MM.1S (cell line): ENCODE measurements at regions not wholly inside any gene's neighbourhood (a gene's known extent, or its start where the extent isn't known, plus 50 kb on each side); places are given as distances from the start of the nearest gene placed in this dataset.

Experiments used
- DNase-seq: peaks from one replicate; pipeline ENCODE4 v3.0.0-alpha.2; 2015
- H2AFZ ChIP-seq: fragments of 300-600 bp; sonication (generic); 2 replicates; pipeline ENCODE4 v1.6.0; 2016; ENCODE audit warnings: antibody characterized with exemption, low read length
- H3F3A ChIP-seq: fragments of 300-600 bp; sonication (generic); 2 replicates; pipeline ENCODE4 v1.6.1; 2016; ENCODE audit warnings: mild to moderate bottlenecking, antibody characterized with exemption, low read length, moderate library complexity, mixed read lengths; ENCODE audit not compliant: insufficient read depth
- H3K27ac ChIP-seq: fragments of 300-600 bp; sonication (generic); 2 replicates; pipeline ENCODE4 v1.5.1; 2016; ENCODE audit warnings: mild to moderate bottlenecking, low read length
- H3K27me3 ChIP-seq: fragments of 300-600 bp; sonication (generic); replicated peaks from 2 replicates; pipeline ENCODE4 v1.6.0; 2016; ENCODE audit warnings: low read length; ENCODE audit not compliant: insufficient read depth
- H3K36me3 ChIP-seq: fragments of 300-600 bp; sonication (generic); replicated peaks from 2 replicates; pipeline ENCODE4 v1.6.1; 2016; ENCODE audit warnings: mild to moderate bottlenecking, low read length, mixed read lengths; ENCODE audit not compliant: insufficient read depth
- H3K4me1 ChIP-seq: fragments of 300-600 bp; sonication (generic); 2 replicates; pipeline ENCODE4 v1.6.1; 2016; ENCODE audit warnings: low read length, mixed read lengths
- H3K4me2 ChIP-seq: fragments of 300-600 bp; sonication (generic); 2 replicates; pipeline ENCODE4 v1.6.0; 2016; ENCODE audit warnings: low read depth, low read length
- H3K4me3 ChIP-seq: fragments of 300-600 bp; sonication (generic); 2 replicates; pipeline ENCODE4 v1.5.1; 2016; ENCODE audit warnings: low read length, mixed read lengths
- H3K79me2 ChIP-seq: fragments of 300-600 bp; sonication (generic); 2 replicates; pipeline ENCODE4 v1.6.1; 2016; ENCODE audit warnings: mixed run types, low read length, mixed read lengths
- H3K9ac ChIP-seq: fragments of 300-600 bp; sonication (generic); 2 replicates; pipeline ENCODE4 v1.6.1; 2016; ENCODE audit warnings: low read length, mixed read lengths
- H3K9me2 ChIP-seq: fragments of 300-600 bp; sonication (generic); replicated peaks from 2 replicates; pipeline ENCODE4 v1.6.1; 2016; ENCODE audit warnings: mild to moderate bottlenecking, low read length, mixed read lengths; ENCODE audit not compliant: insufficient read depth
- H3K9me3 ChIP-seq: fragments of 300-600 bp; sonication (generic); replicated peaks from 2 replicates; pipeline ENCODE4 v1.6.1; 2016; ENCODE audit warnings: mild to moderate bottlenecking, low read length, mixed read lengths; ENCODE audit not compliant: insufficient read depth
- H4K20me1 ChIP-seq: fragments of 300-600 bp; sonication (generic); 2 replicates; pipeline ENCODE4 v1.6.1; 2016; ENCODE audit warnings: mild to moderate bottlenecking, low read length, moderate library complexity, mixed read lengths; ENCODE audit not compliant: insufficient read depth
- EZH2 ChIP-seq: fragments of 300-600 bp; sonication (generic); optimal IDR thresholded peaks from 2 replicates; pipeline ENCODE3; 2017; ENCODE audit warnings: low read depth, mild to moderate bottlenecking, antibody characterized with exemption, low read length, mixed read lengths
- EZH2phosphoT487 ChIP-seq: fragments of 300-600 bp; sonication (generic); IDR thresholded peaks from 2 replicates; pipeline ENCODE4 v1.6.1; 2018; ENCODE audit warnings: antibody characterized with exemption, low read length
- TF ChIP-seq, protein P1 (sequence below): fragments of 300-600 bp; sonication (generic); IDR thresholded peaks from 2 replicates; pipeline ENCODE4 v1.5.1; 2016; ENCODE audit warnings: antibody characterized with exemption, low read length, mixed read lengths

DNA sequence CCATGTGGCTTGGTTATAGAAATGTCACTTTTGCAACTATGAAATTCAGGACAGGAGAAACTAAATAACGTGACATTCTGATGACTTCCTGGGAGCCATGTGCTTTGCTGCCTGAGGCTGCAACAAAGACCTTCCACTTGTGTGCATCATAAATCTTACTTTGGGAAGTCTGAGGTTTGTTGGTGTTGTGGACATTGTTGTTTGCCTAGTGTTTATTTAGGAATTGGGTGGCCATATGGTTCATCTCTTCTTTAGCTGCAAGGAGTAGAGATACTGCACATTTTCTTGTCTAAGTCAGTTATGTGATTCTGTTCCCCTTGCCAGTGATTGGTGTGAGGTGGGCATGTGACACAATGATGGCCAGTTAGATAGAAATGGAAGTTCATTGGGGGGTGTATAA is 167.3 kb upstream of the SSTR1 start:
- Histone ChIP-seq H3K27me3 (no peaks in the 10 kb centered on the region), H3K36me3 (no peaks in the 10 kb centered on the region), H2AFZ (no peak overlapping the region), H3F3A (no peaks in the 10 kb centered on the region), H3K4me1 (no peaks in the 10 kb centered on the region), H3K27ac (no peak overlapping the region), H3K4me2 (no peak overlapping the region), H3K4me3 (no peak overlapping the region), H3K79me2 (no peaks in the 10 kb centered on the region), H3K9me3 (no peaks in the 10 kb centered on the region), H3K9ac (no peak overlapping the region), H3K9me2 (no peaks in the 10 kb centered on the region), H4K20me1 (no peaks in the 10 kb centered on the region)
- TF ChIP-seq EZH2 (no peak), EZH2phosphoT487 (no peak)
- TF ChIP-seq, protein P1, sequence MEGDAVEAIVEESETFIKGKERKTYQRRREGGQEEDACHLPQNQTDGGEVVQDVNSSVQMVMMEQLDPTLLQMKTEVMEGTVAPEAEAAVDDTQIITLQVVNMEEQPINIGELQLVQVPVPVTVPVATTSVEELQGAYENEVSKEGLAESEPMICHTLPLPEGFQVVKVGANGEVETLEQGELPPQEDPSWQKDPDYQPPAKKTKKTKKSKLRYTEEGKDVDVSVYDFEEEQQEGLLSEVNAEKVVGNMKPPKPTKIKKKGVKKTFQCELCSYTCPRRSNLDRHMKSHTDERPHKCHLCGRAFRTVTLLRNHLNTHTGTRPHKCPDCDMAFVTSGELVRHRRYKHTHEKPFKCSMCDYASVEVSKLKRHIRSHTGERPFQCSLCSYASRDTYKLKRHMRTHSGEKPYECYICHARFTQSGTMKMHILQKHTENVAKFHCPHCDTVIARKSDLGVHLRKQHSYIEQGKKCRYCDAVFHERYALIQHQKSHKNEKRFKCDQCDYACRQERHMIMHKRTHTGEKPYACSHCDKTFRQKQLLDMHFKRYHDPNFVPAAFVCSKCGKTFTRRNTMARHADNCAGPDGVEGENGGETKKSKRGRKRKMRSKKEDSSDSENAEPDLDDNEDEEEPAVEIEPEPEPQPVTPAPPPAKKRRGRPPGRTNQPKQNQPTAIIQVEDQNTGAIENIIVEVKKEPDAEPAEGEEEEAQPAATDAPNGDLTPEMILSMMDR: no peak
- DNase-seq: no peak

DNA sequence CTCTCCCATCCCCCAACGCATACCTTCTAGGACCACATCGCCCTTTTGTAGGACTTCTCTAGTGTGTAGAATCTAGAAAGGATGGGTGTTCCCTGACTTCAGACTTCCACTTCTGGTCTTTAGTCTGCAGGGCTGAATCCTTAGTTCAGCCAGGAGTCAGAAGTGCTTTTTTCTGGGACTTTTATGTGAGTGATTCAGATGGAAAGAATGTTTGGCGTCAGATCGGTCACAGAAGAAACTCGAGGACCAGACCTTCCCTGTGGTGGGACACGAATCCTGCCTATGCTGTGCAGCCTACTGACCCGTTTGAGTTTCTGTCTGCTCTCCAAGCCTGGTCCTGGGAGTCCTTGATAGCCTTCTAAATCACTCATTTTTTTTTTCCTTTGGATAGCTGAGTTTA is 165.4 kb upstream of the SSTR1 start:
- no peaks in the 10 kb centered on the region for H4K20me1 ChIP-seq
- no peak for TF ChIP-seq EZH2phosphoT487
- TF ChIP-seq, protein P1: no peak
- no peak for TF ChIP-seq EZH2
- H3K36me3 ChIP-seq: no peaks in the 10 kb centered on the region
- H3K4me3 ChIP-seq: no peak overlapping the region
- H3K79me2 ChIP-seq: no peaks in the 10 kb centered on the region
- no peaks in the 10 kb centered on the region for H3K4me1 ChIP-seq
- no peaks in the 10 kb centered on the region for H3K27me3 ChIP-seq
- H3F3A ChIP-seq: no peaks in the 10 kb centered on the region
- H2AFZ ChIP-seq: no peak overlapping the region
- H3K9ac ChIP-seq: no peak overlapping the region
- H3K9me2 ChIP-seq: no peaks in the 10 kb centered on the region
- no peaks in the 10 kb centered on the region for H3K9me3 ChIP-seq
- no peak overlapping the region for H3K4me2 ChIP-seq
- H3K27ac ChIP-seq: no peak overlapping the region
- DNase-seq: no peak

DNA sequence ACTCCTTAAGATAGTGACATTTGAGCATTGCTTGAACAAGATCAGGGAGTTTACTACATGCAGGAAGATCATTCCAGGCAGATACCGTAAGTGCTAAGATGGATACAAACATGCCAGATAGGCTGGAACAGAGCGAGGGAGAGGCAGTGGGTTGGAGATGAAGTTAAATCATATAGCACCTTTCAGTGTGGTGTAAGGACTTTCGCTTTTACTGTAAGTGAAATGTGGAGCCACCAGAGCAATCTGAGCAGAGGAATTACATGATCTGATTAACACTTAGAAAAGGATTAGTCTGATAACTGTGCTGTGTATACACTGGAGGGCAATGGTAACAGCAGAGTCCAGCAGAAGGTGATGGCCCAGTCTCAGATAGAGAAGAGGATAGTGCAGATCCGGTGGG is 163.0 kb upstream of the SSTR1 start:
- Histone ChIP-seq H3K4me1 (no peaks in the 10 kb centered on the region), H3K9me3 (no peaks in the 10 kb centered on the region), H3K36me3 (no peaks in the 10 kb centered on the region), H3K27me3 (no peaks in the 10 kb centered on the region), H3K4me2 (no peak overlapping the region), H3K27ac (no peak overlapping the region), H3K79me2 (no peaks in the 10 kb centered on the region), H3K9ac (no peak overlapping the region), H3F3A (no peaks in the 10 kb centered on the region), H2AFZ (no peak overlapping the region), H3K9me2 (no peaks in the 10 kb centered on the region), H4K20me1 (no peaks in the 10 kb centered on the region), H3K4me3 (no peak overlapping the region)
- TF ChIP-seq EZH2 (no peak), EZH2phosphoT487 (no peak)
- TF ChIP-seq, protein P1: no peak
- DNase-seq: no peak
